ENCODE measurements at regions not wholly inside any gene's neighbourhood (a gene's known extent, or its start where the extent isn't known, plus 50 kb on each side); places are given as distances from the start of the nearest gene placed in this dataset.

GRCh38 chr1:172931761-172932160 is 119.0 kb downstream of the TNFSF18 start:
- no peaks in the 10 kb centered on the region for H3K36me3 ChIP-seq (ENCODE audit: control insufficient read depth, low read length)
- H3K9me3 ChIP-seq (ENCODE audit: control insufficient read depth, insufficient read depth, low read length): no peaks in the 10 kb centered on the region; the same call in 1 of the 2 replicates
- no peaks in the 10 kb centered on the region for H3K27me3 ChIP-seq (ENCODE audit: control insufficient read depth, low read length)
- H3K4me2 ChIP-seq (ENCODE audit: low read length): no peak overlapping the region
- no peaks in the 10 kb centered on the region for H3F3A ChIP-seq (ENCODE audit: control insufficient read depth, insufficient read depth)
- H3K79me2 ChIP-seq (ENCODE audit: control insufficient read depth, low read length): no peaks in the 10 kb centered on the region
- no peak overlapping the region for H3K4me3 ChIP-seq (ENCODE audit: low read length)
- H3K27ac ChIP-seq (ENCODE audit: low read depth, low read length): no peak overlapping the region
- no peaks in the 10 kb centered on the region for H4K20me1 ChIP-seq (ENCODE audit: control insufficient read depth, insufficient read depth, low read depth, low read length)
- H3K4me1 ChIP-seq (ENCODE audit: control insufficient read depth, low read length): peaks cover 8% of the 10 kb centered on the region
- no peaks in the 10 kb centered on the region for H3K9me2 ChIP-seq (replicated peaks; ENCODE audit: control insufficient read depth, low read length)
- TF ChIP-seq EZH2phosphoT487 (IDR thresholded peaks at IDR 0.05; ENCODE audit: borderline replicate concordance, low read length): no peak
- TF ChIP-seq, protein P1, sequence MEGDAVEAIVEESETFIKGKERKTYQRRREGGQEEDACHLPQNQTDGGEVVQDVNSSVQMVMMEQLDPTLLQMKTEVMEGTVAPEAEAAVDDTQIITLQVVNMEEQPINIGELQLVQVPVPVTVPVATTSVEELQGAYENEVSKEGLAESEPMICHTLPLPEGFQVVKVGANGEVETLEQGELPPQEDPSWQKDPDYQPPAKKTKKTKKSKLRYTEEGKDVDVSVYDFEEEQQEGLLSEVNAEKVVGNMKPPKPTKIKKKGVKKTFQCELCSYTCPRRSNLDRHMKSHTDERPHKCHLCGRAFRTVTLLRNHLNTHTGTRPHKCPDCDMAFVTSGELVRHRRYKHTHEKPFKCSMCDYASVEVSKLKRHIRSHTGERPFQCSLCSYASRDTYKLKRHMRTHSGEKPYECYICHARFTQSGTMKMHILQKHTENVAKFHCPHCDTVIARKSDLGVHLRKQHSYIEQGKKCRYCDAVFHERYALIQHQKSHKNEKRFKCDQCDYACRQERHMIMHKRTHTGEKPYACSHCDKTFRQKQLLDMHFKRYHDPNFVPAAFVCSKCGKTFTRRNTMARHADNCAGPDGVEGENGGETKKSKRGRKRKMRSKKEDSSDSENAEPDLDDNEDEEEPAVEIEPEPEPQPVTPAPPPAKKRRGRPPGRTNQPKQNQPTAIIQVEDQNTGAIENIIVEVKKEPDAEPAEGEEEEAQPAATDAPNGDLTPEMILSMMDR (IDR thresholded peaks at IDR 0.05; ENCODE audit: low read depth, low read length, poor library complexity, severe bottlenecking): no peak

DNA sequence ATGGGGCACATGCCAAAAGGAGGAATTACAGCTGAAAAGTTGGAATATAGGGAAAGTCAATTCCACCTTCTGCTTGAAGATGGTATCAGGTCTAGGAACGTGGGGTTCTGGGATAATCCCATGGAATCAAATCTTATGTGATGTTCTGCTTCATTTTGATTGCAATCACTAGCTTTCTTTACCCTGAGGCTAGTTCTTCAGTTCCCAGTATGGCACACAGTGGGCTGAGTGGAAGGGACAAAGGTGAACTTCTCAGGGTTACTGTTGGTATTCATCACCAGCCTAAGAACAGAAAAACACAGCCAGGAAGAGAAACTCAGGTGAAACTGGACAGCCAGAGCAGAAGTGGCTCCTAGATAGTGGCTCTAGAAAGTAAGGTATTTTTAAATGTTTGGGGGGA is 117.8 kb downstream of the TNFSF18 start:
- Histone ChIP-seq H3K9me2 (replicated peaks; ENCODE audit: control insufficient read depth, low read length) (no peaks in the 10 kb centered on the region), H3K9me3 (ENCODE audit: control insufficient read depth, insufficient read depth, low read length) (no peaks in the 10 kb centered on the region; the same call in 1 of the 2 replicates), H3K4me2 (ENCODE audit: low read length) (no peak overlapping the region), H3K27me3 (ENCODE audit: control insufficient read depth, low read length) (no peaks in the 10 kb centered on the region), H3F3A (ENCODE audit: control insufficient read depth, insufficient read depth) (no peaks in the 10 kb centered on the region), H3K36me3 (ENCODE audit: control insufficient read depth, low read length) (no peaks in the 10 kb centered on the region), H3K79me2 (ENCODE audit: control insufficient read depth, low read length) (no peaks in the 10 kb centered on the region), H3K27ac (ENCODE audit: low read depth, low read length) (no peak overlapping the region), H3K4me3 (ENCODE audit: low read length) (no peak overlapping the region), H4K20me1 (ENCODE audit: control insufficient read depth, insufficient read depth, low read depth, low read length) (no peaks in the 10 kb centered on the region), H3K4me1 (ENCODE audit: control insufficient read depth, low read length) (peaks cover 8% of the 10 kb centered on the region)
- TF ChIP-seq EZH2phosphoT487 (IDR thresholded peaks at IDR 0.05; ENCODE audit: borderline replicate concordance, low read length): no peak
- TF ChIP-seq, protein P1 (IDR thresholded peaks at IDR 0.05; ENCODE audit: low read depth, low read length, poor library complexity, severe bottlenecking): no peak

DNA sequence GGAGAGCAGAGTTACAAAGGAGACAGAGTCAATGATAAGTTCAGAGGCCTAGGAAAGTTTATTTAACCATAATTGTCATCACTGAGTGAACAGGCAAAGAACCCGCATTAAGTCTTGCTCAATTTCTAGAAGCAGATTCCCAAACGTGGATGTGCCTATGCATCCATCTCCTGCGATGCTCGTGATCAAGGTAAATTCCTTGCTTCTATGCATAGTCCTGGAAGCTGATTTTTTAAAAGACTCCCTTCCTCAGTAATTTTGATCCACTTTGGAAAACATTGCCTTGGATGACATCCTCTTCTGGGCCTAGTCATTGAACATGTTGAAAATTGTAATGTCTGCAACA is 116.4 kb downstream of the TNFSF18 start:
- TF ChIP-seq EZH2phosphoT487 (IDR thresholded peaks at IDR 0.05; ENCODE audit: borderline replicate concordance, low read length): no peak
- TF ChIP-seq, protein P1 (IDR thresholded peaks at IDR 0.05; ENCODE audit: low read depth, low read length, poor library complexity, severe bottlenecking): no peak
- H3K9me3 ChIP-seq (ENCODE audit: control insufficient read depth, insufficient read depth, low read length): no peaks in the 10 kb centered on the region; the same call in 1 of the 2 replicates
- H3K4me1 ChIP-seq (ENCODE audit: control insufficient read depth, low read length): peaks cover 10% of the 10 kb centered on the region
- no peaks in the 10 kb centered on the region for H3K36me3 ChIP-seq (ENCODE audit: control insufficient read depth, low read length)
- no peak overlapping the region for H3K4me2 ChIP-seq (ENCODE audit: low read length)
- H3K27ac ChIP-seq (ENCODE audit: low read depth, low read length): no peak overlapping the region
- H3F3A ChIP-seq (ENCODE audit: control insufficient read depth, insufficient read depth): no peaks in the 10 kb centered on the region
- H4K20me1 ChIP-seq (ENCODE audit: control insufficient read depth, insufficient read depth, low read depth, low read length): no peaks in the 10 kb centered on the region
- no peaks in the 10 kb centered on the region for H3K27me3 ChIP-seq (ENCODE audit: control insufficient read depth, low read length)
- H3K4me3 ChIP-seq (ENCODE audit: low read length): no peak overlapping the region
- H3K9me2 ChIP-seq (replicated peaks; ENCODE audit: control insufficient read depth, low read length): no peaks in the 10 kb centered on the region
- H3K79me2 ChIP-seq (ENCODE audit: control insufficient read depth, low read length): no peaks in the 10 kb centered on the region
